Hepatocyte (in vitro differentiated cells): ENCODE measurements at regions not wholly inside any gene's neighbourhood (a gene's known extent, or its start where the extent isn't known, plus 50 kb on each side); places are given as distances from the start of the nearest gene placed in this dataset.

Experiments
- DNase-seq: peaks from one replicate; pipeline ENCODE4 v3.0.0-alpha.2; 2016; ENCODE audit warnings: low spot score
- H2AFZ ChIP-seq: fragments of 200-600 bp; sonication (generic); 2 replicates; pipeline ENCODE4 v1.6.0; 2016; ENCODE audit warnings: antibody characterized with exemption, mild to moderate bottlenecking
- H3K27ac ChIP-seq: fragments of 200-600 bp; sonication (generic); 2 replicates; pipeline ENCODE4 v1.5.1; 2016; ENCODE audit warnings: mild to moderate bottlenecking
- H3K27me3 ChIP-seq: fragments of 200-600 bp; sonication (generic); 2 replicates; pipeline ENCODE4 v1.6.1; 2016
- H3K36me3 ChIP-seq: fragments of 200-600 bp; sonication (generic); replicated peaks from 2 replicates; pipeline ENCODE4 v1.5.1; 2016; ENCODE audit warnings: low read depth; ENCODE audit not compliant: insufficient read depth
- H3K4me1 ChIP-seq: fragments of 200-600 bp; sonication (generic); 2 replicates; pipeline ENCODE4 v1.5.1; 2016; ENCODE audit warnings: mild to moderate bottlenecking, moderate library complexity; ENCODE audit not compliant: insufficient read depth
- H3K4me2 ChIP-seq: fragments of 200-600 bp; sonication (generic); 2 replicates; pipeline ENCODE4 v1.6.0; 2016
- H3K4me3 ChIP-seq: fragments of 200-600 bp; sonication (generic); 2 replicates; pipeline ENCODE4 v1.5.1; 2016; ENCODE audit warnings: mild to moderate bottlenecking
- H3K79me2 ChIP-seq: fragments of 200-600 bp; sonication (generic); 2 replicates; pipeline ENCODE4 v1.6.0; 2017; ENCODE audit warnings: mild to moderate bottlenecking
- H3K9me2 ChIP-seq: fragments of 200-600 bp; sonication (generic); replicated peaks from 2 replicates; pipeline ENCODE4 v1.6.0; 2017; ENCODE audit warnings: mild to moderate bottlenecking; ENCODE audit not compliant: insufficient read depth
- H3K9me3 ChIP-seq: fragments of 200-600 bp; sonication (generic); 2 replicates; pipeline ENCODE4 v1.5.1; 2016; ENCODE audit warnings: low read depth, mild to moderate bottlenecking
- H4K20me1 ChIP-seq: fragments of 200-600 bp; sonication (generic); 2 replicates; pipeline ENCODE4 v1.6.0; 2016; ENCODE audit warnings: mild to moderate bottlenecking; ENCODE audit not compliant: insufficient read depth, poor library complexity, severe bottlenecking
- CTCF ChIP-seq: fragments of 200-600 bp; sonication (generic); IDR thresholded peaks from 2 replicates; pipeline ENCODE4 v1.5.1; 2016; ENCODE audit warnings: antibody characterized with exemption, mild to moderate bottlenecking; ENCODE audit not compliant: poor library complexity
- EZH2 ChIP-seq: fragments of 200-600 bp; sonication (generic); IDR thresholded peaks from 2 replicates; pipeline ENCODE4 v1.6.1; 2016; ENCODE audit warnings: antibody characterized with exemption, mild to moderate bottlenecking, borderline replicate concordance
- EZH2phosphoT487 ChIP-seq: fragments of 200-600 bp; sonication (generic); IDR thresholded peaks from one replicate; pipeline ENCODE4 v1.6.1; 2018; ENCODE audit warnings: antibody characterized with exemption, mild to moderate bottlenecking, low read depth, moderate library complexity; ENCODE audit not compliant: unreplicated experiment, severe bottlenecking
- WGBS: methylation state at CpG from one replicate; pipeline ENCODE4 v1.1.6; 2016; ENCODE audit warnings: low lambda C conversion rate; ENCODE audit errors: missing lambda C conversion rate; 5-methylcytosine and 5-hydroxymethylcytosine counted together

- Histone ChIP-seq H3K36me3 (no peaks in the 10 kb centered on the region), H3K4me1 (no peaks in the 10 kb centered on the region), H4K20me1 (no peaks in the 10 kb centered on the region), H3K9me2 (no peaks in the 10 kb centered on the region), H2AFZ (no peak overlapping the region), H3K79me2 (no peaks in the 10 kb centered on the region), H3K4me3 (no peak overlapping the region), H3K27ac (no peak overlapping the region), H3K27me3 (no peaks in the 10 kb centered on the region), H3K4me2 (no peak overlapping the region), H3K9me3 (no peaks in the 10 kb centered on the region)
- no peak for DNase-seq
- WGBS = 91% methylated on average over 4 of the region's 4 CpGs
- TF ChIP-seq EZH2 = no peak
- no peak for TF ChIP-seq CTCF
- no peak for TF ChIP-seq EZH2phosphoT487
Measured at GRCh38 chr10:125562737-125563136, 120.2 kb downstream of the TEX36 start.

GRCh38 chr10:125560947-125561346, 122.0 kb downstream of the TEX36 start:
- Histone ChIP-seq H3K27me3 (peaks cover 8% of the 10 kb centered on the region), H3K4me2 (no peak overlapping the region), H2AFZ (no peak overlapping the region), H4K20me1 (no peaks in the 10 kb centered on the region), H3K4me3 (no peak overlapping the region), H3K27ac (no peak overlapping the region), H3K9me2 (no peaks in the 10 kb centered on the region), H3K4me1 (peaks cover 6% of the 10 kb centered on the region), H3K9me3 (no peaks in the 10 kb centered on the region), H3K36me3 (no peaks in the 10 kb centered on the region), H3K79me2 (no peaks in the 10 kb centered on the region)
- TF ChIP-seq EZH2phosphoT487 = no peak
- WGBS = 100% methylated on average over 2 of the region's 2 CpGs
- DNase-seq = no peak

GRCh38 chr10:125559210-125559609, 123.8 kb downstream of the TEX36 start:
- no peaks in the 10 kb centered on the region for H4K20me1 ChIP-seq
- WGBS = 83% methylated on average over 2 of the region's 2 CpGs
- peaks cover 6% of the 10 kb centered on the region for H3K4me1 ChIP-seq
- H3K9me3 ChIP-seq = no peaks in the 10 kb centered on the region
- H2AFZ ChIP-seq = no peak overlapping the region
- no peaks in the 10 kb centered on the region for H3K36me3 ChIP-seq
- H3K9me2 ChIP-seq = no peaks in the 10 kb centered on the region
- TF ChIP-seq EZH2 = no peak
- TF ChIP-seq CTCF = no peak
- no peak overlapping the region for H3K27ac ChIP-seq
- no peak overlapping the region for H3K4me2 ChIP-seq
- no peaks in the 10 kb centered on the region for H3K79me2 ChIP-seq
- no peak overlapping the region for H3K4me3 ChIP-seq
- no peak for DNase-seq
- peaks cover 8% of the 10 kb centered on the region for H3K27me3 ChIP-seq

- TF ChIP-seq EZH2 = no peak
- TF ChIP-seq CTCF = no peak
- no peak for TF ChIP-seq EZH2phosphoT487
Measured at GRCh38 chr10:125557801-125558505, 125.0 kb downstream of the TEX36 start.

More at GRCh38 chr10:125557801-125558505, 125.0 kb downstream of the TEX36 start:
- Histone ChIP-seq H3K9me3 (no peaks in the 10 kb centered on the region), H3K36me3 (no peaks in the 10 kb centered on the region), H3K79me2 (no peaks in the 10 kb centered on the region), H3K27me3 (peaks cover 8% of the 10 kb centered on the region), H3K4me2 (no peak overlapping the region), H2AFZ (no peak overlapping the region), H3K27ac (no peak overlapping the region), H3K4me1 (peaks cover 6% of the 10 kb centered on the region), H4K20me1 (no peaks in the 10 kb centered on the region), H3K9me2 (no peaks in the 10 kb centered on the region), H3K4me3 (no peak overlapping the region)
- no peak for DNase-seq
- WGBS = 77% methylated on average over 7 of the region's 7 CpGs
